Trophoblast cell (in vitro differentiated cells and primary cell): ENCODE measurements at regions not wholly inside any gene's neighbourhood (a gene's known extent, or its start where the extent isn't known, plus 50 kb on each side); places are given as distances from the start of the nearest gene placed in this dataset.
"Not testable (repeated sequence)": the region's sequence is repeated elsewhere in the genome, so short reads cannot be mapped to it uniquely, and the experiment has no call there.

Source experiments
- DNase-seq, 2 donors: peaks; one replicate each; pipeline ENCODE4 v3.0.0-alpha.2; 2016
- H2AFZ ChIP-seq: 2 replicates; pipeline ENCODE4 v1.6.1; 2013; ENCODE audit warnings: low read length, moderate library complexity, mild to moderate bottlenecking; ENCODE audit not compliant: insufficient read depth, poor library complexity
- H2AK5ac ChIP-seq: 2 replicates; pipeline ENCODE4 v1.6.1; 2013; ENCODE audit warnings: mild to moderate bottlenecking, low read length
- H2BK120ac ChIP-seq: 2 replicates; pipeline ENCODE4 v1.6.1; 2013; ENCODE audit warnings: low read length, mild to moderate bottlenecking, moderate library complexity; ENCODE audit not compliant: insufficient read depth, poor library complexity
- H2BK12ac ChIP-seq: 2 replicates; pipeline ENCODE4 v1.6.1; 2013; ENCODE audit warnings: mild to moderate bottlenecking, low read length, moderate library complexity
- H2BK5ac ChIP-seq: 2 replicates; pipeline ENCODE4 v1.6.1; 2013; ENCODE audit warnings: low read length, low read depth, moderate library complexity, mild to moderate bottlenecking; ENCODE audit not compliant: poor library complexity
- H3K14ac ChIP-seq: 2 replicates; pipeline ENCODE4 v1.6.1; 2013; ENCODE audit warnings: mild to moderate bottlenecking, low read length
- H3K18ac ChIP-seq: 2 replicates; pipeline ENCODE4 v1.6.1; 2013; ENCODE audit warnings: mild to moderate bottlenecking, low read length
- H3K23ac ChIP-seq: 2 replicates; pipeline ENCODE4 v1.6.1; 2013; ENCODE audit warnings: low read length
- H3K27ac ChIP-seq: 2 replicates; pipeline ENCODE4 v1.5.1; 2013; ENCODE audit warnings: low read depth, mild to moderate bottlenecking, inconsistent platforms, low read length, moderate library complexity
- H3K27me3 ChIP-seq: 2 replicates; pipeline ENCODE4 v1.6.1; 2013; ENCODE audit warnings: inconsistent platforms, mild to moderate bottlenecking, low read length, moderate library complexity; ENCODE audit not compliant: insufficient read depth
- H3K36me3 ChIP-seq, 2 experiments: 1 replicate in 1 of 2; 2 replicates in 1 of 2; pipeline ENCODE4 v1.6.1; 2013; ENCODE audit warnings: low read length in 2 of 2, mild to moderate bottlenecking in 2 of 2, moderate library complexity in 1 of 2; ENCODE audit not compliant: insufficient read depth in 2 of 2, control insufficient read depth in 1 of 2
- H3K4ac ChIP-seq: 2 replicates; pipeline ENCODE4 v1.6.1; 2013; ENCODE audit warnings: low read depth, mild to moderate bottlenecking, low read length, moderate library complexity
- H3K4me1 ChIP-seq, 2 experiments: 1 replicate in 1 of 2; 2 replicates in 1 of 2; pipeline ENCODE4 v1.6.1; 2013; ENCODE audit warnings: low read length in 2 of 2, mild to moderate bottlenecking in 2 of 2, moderate library complexity in 1 of 2; ENCODE audit not compliant: insufficient read depth in 2 of 2, control insufficient read depth in 1 of 2
- H3K4me2 ChIP-seq: 2 replicates; pipeline ENCODE4 v1.6.1; 2013; ENCODE audit warnings: inconsistent platforms, mild to moderate bottlenecking, low read length, moderate library complexity
- H3K4me3 ChIP-seq: 2 replicates; pipeline ENCODE4 v1.5.1; 2013; ENCODE audit warnings: mild to moderate bottlenecking, low read depth, low read length, inconsistent platforms
- H3K79me1 ChIP-seq: one replicate; pipeline ENCODE4 v1.6.1; 2013; ENCODE audit warnings: low read length
- H3K79me2 ChIP-seq: 2 replicates; pipeline ENCODE4 v1.6.1; 2013; ENCODE audit warnings: low read length, mild to moderate bottlenecking; ENCODE audit not compliant: control insufficient read depth, insufficient read depth, poor library complexity
- H3K9ac ChIP-seq: 2 replicates; pipeline ENCODE4 v1.6.1; 2013; ENCODE audit warnings: mild to moderate bottlenecking, low read length
- H3K9me3 ChIP-seq: 2 replicates; pipeline ENCODE4 v1.6.1; 2013; ENCODE audit warnings: low read depth, mild to moderate bottlenecking, control low read depth, inconsistent platforms, low read length; ENCODE audit not compliant: insufficient read depth
- H4K12ac ChIP-seq: 2 replicates; pipeline ENCODE4 v1.6.1; 2013; ENCODE audit warnings: low read depth, mild to moderate bottlenecking, low read length, moderate library complexity
- H4K8ac ChIP-seq: 2 replicates; pipeline ENCODE4 v1.6.1; 2013; ENCODE audit warnings: low read depth, mild to moderate bottlenecking, low read length, moderate library complexity
- H4K91ac ChIP-seq: one replicate; pipeline ENCODE4 v1.6.1; 2013; ENCODE audit warnings: low read depth, mild to moderate bottlenecking, low read length, moderate library complexity
- WGBS: extraction: QIAGEN DNeasy Blood & Tissue Kit; methylation state at CpG from one replicate; pipeline ENCODE4 v1.1.7; 2013; ENCODE audit warnings: missing lambda C conversion rate; ENCODE audit not compliant: insufficient read length, insufficient coverage; ENCODE audit errors: extremely low coverage; 5-methylcytosine and 5-hydroxymethylcytosine counted together

DNA sequence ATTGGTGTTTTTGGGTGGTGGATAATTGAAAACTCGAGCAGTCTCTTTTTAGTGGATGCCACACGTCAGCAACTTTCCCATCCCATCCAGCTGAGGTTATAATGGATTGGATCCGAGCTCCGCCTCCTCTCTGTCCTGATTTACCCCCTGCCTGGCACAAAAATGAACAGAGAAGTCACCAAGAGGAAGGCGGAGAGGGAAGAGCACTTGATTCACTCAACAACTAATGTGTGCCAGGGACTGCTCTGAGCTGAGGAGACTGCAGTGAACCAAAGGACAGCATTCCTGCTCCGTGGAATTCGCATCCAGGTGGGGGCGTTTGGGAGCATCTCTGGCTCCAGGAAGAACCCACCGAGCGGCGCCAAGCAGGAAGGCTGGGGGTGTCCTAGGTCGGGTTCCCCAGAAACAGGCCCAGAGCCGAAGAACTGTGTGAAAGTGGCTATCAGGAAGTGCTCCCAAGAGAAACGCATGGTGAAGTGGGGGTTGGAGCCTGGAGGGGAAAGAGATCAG is 95.8 kb upstream of the NAA20 start:
- Histone ChIP-seq H3K9ac (no peak overlapping the region), H2BK12ac (no peak overlapping the region), H3K9me3 (no peaks in the 10 kb centered on the region), H3K4ac (no peak overlapping the region), H3K36me3 (peaks cover 0 to 2% of the 10 kb centered on the region in 2 experiments), H2BK5ac (no peak overlapping the region), H3K4me1 (peaks cover 3 to 4% of the 10 kb centered on the region in 2 experiments), H2AK5ac (no peak overlapping the region), H2BK120ac (no peak overlapping the region), H4K8ac (no peak overlapping the region), H3K4me3 (no peak overlapping the region), H4K12ac (no peak overlapping the region), H3K79me2 (no peaks in the 10 kb centered on the region), H3K27ac (no peak overlapping the region), H3K4me2 (no peak overlapping the region), H3K27me3 (no peaks in the 10 kb centered on the region), H2AFZ (no peak overlapping the region), H3K18ac (no peak overlapping the region), H4K91ac (no peak overlapping the region), H3K23ac (no peak overlapping the region), H3K14ac (no peak overlapping the region), H3K79me1 (no peaks in the 10 kb centered on the region)
- WGBS: no CpG with 5 or more reads among the region's 14 CpGs
- DNase-seq: no peak

GRCh38 chr20:19921829-19922228 is 95.3 kb upstream of the NAA20 start:
- H2AK5ac ChIP-seq, H4K8ac ChIP-seq, H2BK12ac ChIP-seq, H3K9me3 ChIP-seq, DNase-seq, H2AFZ ChIP-seq, H4K91ac ChIP-seq, H3K36me3 ChIP-seq, H3K4me3 ChIP-seq, H3K14ac ChIP-seq, H3K4me2 ChIP-seq, H3K27me3 ChIP-seq, H4K12ac ChIP-seq, H3K4ac ChIP-seq, H3K27ac ChIP-seq, H2BK5ac ChIP-seq, H3K9ac ChIP-seq, H3K79me2 ChIP-seq, H3K23ac ChIP-seq, H2BK120ac ChIP-seq, H3K4me1 ChIP-seq, H3K18ac ChIP-seq, H3K79me1 ChIP-seq: not testable (repeated sequence)
- WGBS: no CpG with 5 or more reads among the region's 9 CpGs

DNA sequence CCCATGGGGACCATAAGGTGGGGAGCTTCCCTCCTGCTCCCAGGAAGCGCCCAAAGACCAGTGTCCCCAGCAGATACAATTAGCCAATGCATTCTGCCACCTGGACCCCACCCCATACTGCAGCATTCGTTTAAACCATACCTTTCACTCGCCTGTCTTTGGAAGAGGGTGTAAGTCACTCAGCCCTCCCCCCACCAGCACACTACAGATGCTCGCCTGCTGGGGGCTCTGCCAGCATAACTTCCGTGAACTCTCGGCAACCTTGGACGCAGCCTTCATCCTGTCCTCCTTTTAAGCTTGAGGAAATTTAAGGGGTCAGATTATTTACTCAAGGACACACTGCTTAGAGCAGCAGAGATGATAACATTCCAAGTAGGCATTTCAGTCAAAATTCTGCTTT is 94.4 kb upstream of the NAA20 start:
- Histone ChIP-seq H3K18ac (no peak overlapping the region), H3K79me1 (no peaks in the 10 kb centered on the region), H4K8ac (no peak overlapping the region), H4K12ac (no peak overlapping the region), H2BK12ac (no peak overlapping the region), H2AK5ac (no peak overlapping the region), H3K4me1 (peaks cover 4 to 6% of the 10 kb centered on the region in 2 experiments), H3K27me3 (no peaks in the 10 kb centered on the region), H3K23ac (no peak overlapping the region), H3K4ac (no peak overlapping the region), H3K79me2 (no peaks in the 10 kb centered on the region), H3K4me3 (no peak overlapping the region), H3K27ac (no peak overlapping the region), H3K36me3 (peaks cover 0 to 2% of the 10 kb centered on the region in 2 experiments), H3K14ac (no peak overlapping the region), H2BK5ac (no peak overlapping the region), H3K9me3 (no peaks in the 10 kb centered on the region), H3K4me2 (no peak overlapping the region), H4K91ac (no peak overlapping the region), H3K9ac (no peak overlapping the region), H2AFZ (no peak overlapping the region), H2BK120ac (no peak overlapping the region)
- DNase-seq: no peak
- no CpG with 5 or more reads among the region's 7 CpGs for WGBS

DNA sequence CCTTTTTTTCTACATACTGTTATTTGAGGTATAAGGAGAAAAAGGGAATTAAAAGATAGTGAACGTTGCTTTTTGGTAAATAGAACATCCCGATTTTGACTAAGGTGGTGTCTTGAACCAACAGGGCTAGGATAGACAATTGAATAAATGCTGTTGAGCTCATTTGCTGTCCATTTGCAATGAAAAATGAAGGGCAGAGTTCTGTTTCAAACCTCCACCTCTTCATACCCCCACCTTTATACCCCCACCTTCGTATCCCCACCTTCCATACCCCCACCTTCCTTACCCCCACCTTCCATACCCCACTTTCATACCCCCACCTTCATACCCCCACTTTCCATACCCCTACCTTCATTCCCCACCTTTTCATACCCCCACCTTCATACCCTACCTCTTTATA is 93.4 kb upstream of the NAA20 start:
- no peaks in the 10 kb centered on the region for H3K9me3 ChIP-seq
- no peak overlapping the region for H3K27ac ChIP-seq
- no peak overlapping the region for H3K9ac ChIP-seq
- H2AFZ ChIP-seq: no peak overlapping the region
- no peak overlapping the region for H2BK120ac ChIP-seq
- H2AK5ac ChIP-seq: no peak overlapping the region
- H3K18ac ChIP-seq: no peak overlapping the region
- H3K4ac ChIP-seq: no peak overlapping the region
- no peak overlapping the region for H2BK12ac ChIP-seq
- H3K36me3 ChIP-seq: peaks cover 0 to 2% of the 10 kb centered on the region in 2 experiments
- H2BK5ac ChIP-seq: no peak overlapping the region
- no peaks in the 10 kb centered on the region for H3K79me2 ChIP-seq
- H4K8ac ChIP-seq: no peak overlapping the region
- no peak overlapping the region for H4K12ac ChIP-seq
- H3K4me1 ChIP-seq: peaks cover 7 to 10% of the 10 kb centered on the region in 2 experiments
- H3K4me3 ChIP-seq: no peak overlapping the region
- WGBS: 100% methylated on average over 1 of the region's 3 CpGs
- H4K91ac ChIP-seq: no peak overlapping the region
- no peaks in the 10 kb centered on the region for H3K79me1 ChIP-seq
- H3K4me2 ChIP-seq: no peak overlapping the region
- no peaks in the 10 kb centered on the region for H3K27me3 ChIP-seq
- no peak overlapping the region for H3K14ac ChIP-seq
- no peak overlapping the region for H3K23ac ChIP-seq
- DNase-seq: no peak
